GM08714 (cell line): ENCODE measurements at regions not wholly inside any gene's neighbourhood (a gene's known extent, or its start where the extent isn't known, plus 50 kb on each side); places are given as distances from the start of the nearest gene placed in this dataset.

ENCODE experiments used
- H3K4me3 ChIP-seq: fragments of 200-500 bp; sonication (Bioruptor generic); 2 replicates; pipeline ENCODE4 v1.5.1; 2014; ENCODE audit warnings: mild to moderate bottlenecking, low read length, inconsistent platforms
- ZNF274 ChIP-seq: IDR thresholded peaks from 2 replicates; pipeline ENCODE4 v1.6.1; 2012; ENCODE audit warnings: mild to moderate bottlenecking, low read depth, low read length

DNA sequence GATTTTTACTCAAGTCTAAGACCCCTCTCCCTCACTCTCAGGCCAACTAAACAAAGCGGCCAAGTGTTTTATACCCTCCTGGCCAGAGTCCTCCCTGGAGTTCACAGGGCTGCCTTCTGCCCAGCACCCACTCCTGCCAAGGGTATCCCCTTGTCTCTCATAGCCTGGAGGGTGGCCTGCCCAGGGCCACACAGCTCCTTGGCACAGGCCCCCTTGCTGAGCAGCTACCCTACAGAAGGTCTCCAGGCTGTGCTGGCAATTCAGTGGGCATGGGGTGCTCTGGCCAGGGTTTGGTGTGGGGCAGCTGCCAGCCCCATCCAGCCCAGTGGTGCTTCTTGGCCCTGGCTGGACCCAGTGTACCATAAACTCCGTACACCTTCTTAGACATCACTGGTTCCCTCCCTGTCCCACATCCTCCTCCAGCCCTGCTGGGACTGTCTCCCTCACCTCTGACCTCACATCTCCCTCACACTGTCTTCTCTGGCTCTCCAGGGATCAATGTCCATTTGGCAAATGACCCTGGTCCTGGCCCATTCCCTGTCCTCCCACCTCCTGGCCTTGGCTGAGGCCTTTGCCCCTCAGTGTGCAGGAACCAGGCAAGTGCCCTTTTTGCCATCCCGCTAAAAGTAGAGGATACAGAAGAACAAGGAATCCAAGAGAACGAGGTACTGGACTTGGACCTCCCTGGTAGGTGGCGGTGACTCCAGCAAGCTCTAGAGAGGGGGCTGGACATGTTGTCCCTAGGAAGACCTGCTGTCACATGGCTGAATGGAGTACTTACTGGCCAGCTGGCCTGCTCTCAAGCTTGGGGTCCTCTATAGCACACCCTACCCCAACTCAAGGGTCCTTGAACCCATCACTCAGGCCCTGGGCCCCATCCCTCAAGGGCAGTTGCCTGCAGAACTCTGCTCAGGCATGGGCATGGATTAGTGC lies 50.0 kb upstream of the TRPM1 start:
- no peak for TF ChIP-seq ZNF274
- H3K4me3 ChIP-seq, result no peak overlapping the region

DNA sequence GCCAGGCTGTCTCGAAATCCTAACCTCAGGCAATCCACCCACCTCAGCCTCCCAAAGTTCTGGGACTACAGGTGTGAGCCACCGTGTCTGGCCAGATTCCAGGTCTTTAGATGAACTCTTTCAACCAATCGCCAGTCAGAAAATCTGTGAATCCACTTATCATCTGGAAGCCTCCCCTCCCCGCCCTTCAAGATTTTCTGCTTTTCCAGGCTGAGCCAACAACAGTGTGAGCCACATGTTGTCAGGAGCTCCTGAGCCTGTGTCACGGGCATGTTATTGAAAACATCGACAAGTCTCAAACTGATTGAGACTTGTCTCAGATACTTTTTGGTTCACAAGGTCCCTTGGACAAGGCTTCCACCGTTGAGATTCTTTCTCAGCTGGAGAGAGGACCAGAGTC lies 52.0 kb upstream of the TRPM1 start:
- H3K4me3 ChIP-seq, result no peak overlapping the region
- TF ChIP-seq ZNF274, result no peak

DNA sequence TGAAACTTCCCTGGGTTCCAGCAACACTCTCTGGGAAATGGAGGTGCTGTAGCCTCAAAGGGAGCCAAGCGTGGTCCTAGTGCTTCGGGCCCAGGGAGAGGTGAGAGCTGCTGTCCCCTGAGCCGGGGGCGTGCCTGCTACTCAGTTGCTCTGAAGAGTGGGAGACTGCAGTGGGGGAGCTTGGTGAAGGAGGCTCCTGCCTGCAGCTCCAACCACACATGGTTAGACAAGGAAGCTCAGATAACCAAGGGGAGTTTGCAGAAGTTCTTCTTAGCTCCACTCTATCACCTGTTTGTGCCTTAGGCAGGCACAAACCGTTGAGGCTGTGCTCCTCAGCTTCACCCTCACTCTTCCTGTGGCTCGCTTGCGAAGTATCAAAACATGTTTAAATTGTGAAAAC lies 53.6 kb upstream of the TRPM1 start:
- TF ChIP-seq ZNF274, result no peak

DNA sequence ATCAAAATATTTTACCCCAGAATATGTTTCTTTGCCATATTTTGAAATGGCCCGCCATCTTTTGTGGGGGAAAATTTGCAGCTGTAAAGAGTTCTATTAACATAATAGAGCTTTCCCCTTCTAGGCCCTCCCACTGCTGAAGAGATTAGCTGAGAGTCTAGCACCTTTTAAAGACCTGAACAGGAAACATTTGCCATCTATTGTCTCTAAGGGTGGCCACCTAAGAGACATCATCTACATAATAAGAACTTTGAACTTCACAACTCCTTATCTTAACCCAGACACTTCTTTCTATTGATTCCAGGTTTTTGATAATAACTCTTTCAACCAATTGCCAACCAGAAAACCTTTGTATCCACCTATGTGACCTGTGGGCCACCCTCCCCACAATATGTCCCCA lies 54.7 kb upstream of the TRPM1 start:
- TF ChIP-seq ZNF274, result no peak
- no peak overlapping the region for H3K4me3 ChIP-seq

More for the DNA sequence above, 53.6 kb upstream of the TRPM1 start:
- no peak overlapping the region for H3K4me3 ChIP-seq

DNA sequence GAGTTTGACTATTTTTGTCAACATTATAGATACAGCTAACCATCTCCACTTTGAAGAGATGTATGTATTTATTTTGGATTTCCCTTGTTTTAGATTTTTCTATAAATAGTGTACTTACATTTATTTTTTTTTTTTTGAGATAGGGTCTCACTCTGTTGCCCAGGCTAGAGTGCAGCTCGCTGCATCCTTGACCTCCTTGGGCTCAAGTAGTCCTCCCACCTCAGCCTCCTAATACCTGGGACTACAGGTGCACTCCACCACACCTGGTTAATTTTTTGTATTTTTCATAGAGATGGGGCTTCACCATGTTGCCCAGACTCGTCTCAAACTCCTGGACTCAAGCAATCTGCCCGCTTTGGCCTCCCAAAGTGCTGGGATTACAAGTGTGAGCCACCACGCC lies 55.3 kb upstream of the TRPM1 start:
- no peak overlapping the region for H3K4me3 ChIP-seq
- TF ChIP-seq ZNF274, result no peak

DNA sequence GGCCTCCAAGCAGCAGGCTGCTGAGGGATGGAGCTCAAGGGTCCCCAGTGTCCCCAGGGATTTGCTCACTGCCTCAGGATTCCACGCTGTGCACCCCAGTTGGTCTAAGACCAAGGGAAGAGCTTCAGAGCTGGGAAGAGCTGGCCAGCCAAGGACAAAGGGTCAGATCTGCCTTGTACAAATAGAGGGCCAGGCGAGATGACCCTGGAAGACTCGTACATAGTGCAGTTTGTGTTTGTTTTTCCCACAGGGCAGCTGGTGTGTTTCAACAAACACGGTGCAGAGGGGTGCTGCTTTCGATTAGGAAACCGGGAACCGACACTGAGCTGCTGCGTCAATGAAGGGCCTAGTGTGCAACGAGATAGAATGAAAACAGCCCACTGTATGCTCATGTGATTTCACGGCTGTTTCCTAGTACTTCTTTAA lies 56.1 kb upstream of the TRPM1 start:
- H3K4me3 ChIP-seq, result no peak overlapping the region
- TF ChIP-seq ZNF274, result no peak

DNA sequence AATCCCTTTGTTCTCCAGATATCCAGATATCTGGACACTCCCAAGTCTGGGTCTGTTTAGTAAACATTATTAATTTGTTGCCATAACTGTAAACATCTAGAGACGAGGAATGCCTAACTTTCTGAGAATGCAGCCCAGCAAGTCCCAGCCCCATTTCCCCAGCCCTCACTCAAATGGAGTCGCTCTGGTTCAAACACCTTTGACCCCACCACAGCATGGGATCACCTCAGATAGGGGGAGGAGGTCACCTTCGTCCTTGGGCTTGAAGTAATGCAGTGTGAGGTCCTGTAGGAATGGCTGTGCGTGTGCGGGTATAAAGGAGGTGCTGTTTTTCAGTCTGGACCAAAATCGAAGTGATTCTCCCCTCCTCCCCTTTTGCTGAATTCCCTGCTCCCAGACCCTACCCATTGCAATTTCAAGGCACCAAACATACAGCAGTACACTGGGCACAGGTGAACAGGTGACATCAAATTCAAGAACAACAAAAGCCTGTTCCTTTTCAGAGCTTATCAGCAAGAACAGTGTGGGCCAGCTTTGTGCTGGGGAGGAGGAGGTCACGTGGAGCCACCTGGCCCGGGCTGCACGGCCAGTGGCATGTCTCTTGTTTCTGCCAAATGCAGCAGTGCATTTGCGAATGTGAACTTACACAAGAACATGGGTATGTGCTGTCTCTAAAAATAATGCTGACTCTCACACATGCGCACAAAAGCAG lies 57.5 kb upstream of the TRPM1 start:
- no peak for TF ChIP-seq ZNF274

DNA sequence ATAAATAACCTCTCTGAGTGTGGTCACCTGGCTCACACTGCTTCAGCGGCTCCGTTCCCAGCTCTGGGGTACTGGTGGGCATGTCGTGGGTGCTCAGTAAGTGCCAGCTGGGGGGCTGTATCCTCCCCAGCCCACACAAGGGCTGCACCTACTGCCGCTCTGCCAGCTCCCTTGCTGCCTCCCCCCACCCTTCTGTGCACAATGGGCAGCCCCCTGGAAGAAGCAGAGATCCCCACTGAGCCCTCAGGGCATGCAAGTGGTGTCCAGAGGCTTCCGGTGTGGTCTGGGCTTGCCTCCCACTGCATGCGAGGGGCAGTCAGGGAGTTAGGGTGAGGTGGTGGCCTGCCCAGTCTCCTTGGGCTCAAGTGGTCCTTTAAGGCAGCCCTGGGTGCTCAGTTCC lies 58.3 kb upstream of the TRPM1 start:
- TF ChIP-seq ZNF274, result no peak
- H3K4me3 ChIP-seq, result no peak overlapping the region

More for the DNA sequence above, 57.5 kb upstream of the TRPM1 start:
- no peak overlapping the region for H3K4me3 ChIP-seq

DNA sequence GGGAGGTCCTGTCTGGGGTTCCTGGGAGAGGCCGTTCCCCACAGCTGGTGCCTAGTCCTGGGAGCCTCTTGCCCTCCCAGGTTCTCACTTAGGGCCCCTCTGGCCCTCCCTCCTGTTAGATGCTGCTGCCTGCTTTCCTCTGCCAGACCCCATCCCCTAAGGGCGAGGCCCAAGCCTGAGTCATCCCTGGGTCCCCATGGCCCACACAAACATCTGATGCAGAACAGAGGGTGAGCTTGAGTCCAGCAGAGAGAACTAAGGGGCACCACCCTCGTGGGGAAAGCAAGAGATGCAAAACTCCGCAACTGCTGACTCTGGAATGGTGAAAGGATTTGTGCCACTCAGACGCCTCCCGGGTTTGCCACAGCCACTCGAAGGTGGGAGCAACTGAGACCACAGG lies 58.8 kb upstream of the TRPM1 start:
- no peak for TF ChIP-seq ZNF274
- no peak overlapping the region for H3K4me3 ChIP-seq

DNA sequence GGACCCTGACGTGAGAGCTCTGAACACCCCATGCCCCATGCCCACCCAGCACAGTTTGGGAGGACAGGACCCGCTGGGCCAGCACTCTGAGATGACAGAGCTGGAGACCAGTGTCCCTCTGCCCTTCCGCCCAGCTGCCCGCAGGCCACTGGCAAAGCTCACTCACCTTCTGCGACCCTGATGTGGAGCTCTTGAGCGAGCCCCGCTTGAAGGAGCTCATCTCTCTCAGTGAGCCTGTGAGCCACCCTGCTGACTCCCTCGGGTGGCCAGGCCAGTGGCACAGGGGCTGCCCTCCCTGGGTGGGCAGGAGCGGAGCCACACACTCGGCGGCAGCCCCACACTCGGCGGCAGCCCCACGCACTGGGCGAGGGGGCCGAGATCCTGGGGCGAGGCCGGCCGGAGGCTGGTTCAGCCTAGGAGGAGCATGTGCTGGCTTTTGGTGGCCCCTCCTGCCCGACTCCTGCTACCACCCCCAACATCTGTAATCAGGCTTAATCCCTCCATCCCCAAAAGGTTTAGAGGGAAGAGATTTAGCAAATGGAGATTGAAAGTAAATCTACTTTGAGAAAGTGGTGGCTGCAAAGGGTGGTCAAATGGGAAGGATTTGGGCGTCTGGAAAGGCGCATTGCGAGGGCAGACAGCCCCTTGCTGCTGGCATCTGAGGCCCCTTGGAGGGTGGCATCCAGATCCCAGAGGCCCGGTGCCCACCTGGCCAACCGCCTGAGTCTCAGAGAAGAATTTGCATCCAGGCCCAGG lies 59.4 kb upstream of the TRPM1 start:
- H3K4me3 ChIP-seq, result no peak overlapping the region
- TF ChIP-seq ZNF274, result no peak

DNA sequence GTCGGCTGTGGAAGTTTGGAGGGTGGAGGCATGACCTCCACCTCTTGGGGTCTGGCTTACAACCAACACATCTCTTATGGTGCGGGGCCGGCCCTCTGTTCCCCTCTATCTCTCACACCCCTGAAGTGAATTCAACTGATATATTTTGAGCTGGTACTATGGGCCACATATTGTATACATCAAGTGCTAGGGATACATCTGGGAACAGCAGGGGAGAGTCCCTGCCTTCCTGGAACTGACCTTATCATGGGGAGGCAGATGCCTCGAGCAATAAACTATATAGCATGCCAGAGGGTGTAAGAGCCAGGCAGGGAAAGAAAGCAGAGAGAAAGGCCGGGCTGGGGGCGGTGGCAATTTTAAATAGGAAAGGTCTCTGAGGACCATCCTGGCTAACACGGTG lies 60.4 kb upstream of the TRPM1 start:
- no peak for TF ChIP-seq ZNF274
- no peak overlapping the region for H3K4me3 ChIP-seq

DNA sequence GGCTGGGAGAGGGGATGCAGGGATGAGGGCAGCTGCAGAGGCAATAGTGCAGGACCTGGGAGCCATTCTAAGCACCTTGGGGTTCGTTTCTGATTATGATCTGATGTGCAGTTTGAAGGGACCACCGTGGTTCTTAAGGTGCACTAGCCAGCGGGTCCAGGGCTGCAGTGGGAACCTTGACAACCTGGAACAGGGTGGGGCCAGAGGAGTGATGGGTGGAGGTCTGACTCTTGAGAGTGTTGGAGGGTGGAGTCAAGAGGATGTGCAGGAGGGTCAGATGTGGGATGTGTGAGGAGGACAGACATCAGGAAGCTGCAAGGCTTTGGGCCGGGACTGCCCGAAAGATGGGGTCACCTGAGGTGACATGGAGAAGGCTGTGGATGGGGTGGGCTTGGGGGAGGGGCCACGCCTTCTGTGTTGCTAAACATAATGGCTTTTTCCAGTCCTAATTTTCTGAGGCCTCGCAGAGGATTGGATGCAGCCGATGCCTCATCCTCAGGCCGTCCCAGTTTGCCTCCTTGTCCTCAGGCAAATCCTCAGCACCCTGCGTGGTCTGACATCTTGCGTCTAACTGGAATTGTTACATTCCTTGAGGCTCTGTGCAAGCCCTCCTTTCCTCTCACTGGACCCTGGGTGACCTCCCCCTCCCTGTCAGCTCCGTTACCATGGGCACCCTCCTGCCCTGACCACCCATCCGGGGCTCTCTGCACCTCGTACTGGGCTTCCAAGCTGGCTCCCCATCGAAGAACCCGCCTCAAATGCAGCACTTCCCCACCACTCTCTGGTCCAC lies 61.4 kb upstream of the TRPM1 start:
- no peak overlapping the region for H3K4me3 ChIP-seq
- no peak for TF ChIP-seq ZNF274

DNA sequence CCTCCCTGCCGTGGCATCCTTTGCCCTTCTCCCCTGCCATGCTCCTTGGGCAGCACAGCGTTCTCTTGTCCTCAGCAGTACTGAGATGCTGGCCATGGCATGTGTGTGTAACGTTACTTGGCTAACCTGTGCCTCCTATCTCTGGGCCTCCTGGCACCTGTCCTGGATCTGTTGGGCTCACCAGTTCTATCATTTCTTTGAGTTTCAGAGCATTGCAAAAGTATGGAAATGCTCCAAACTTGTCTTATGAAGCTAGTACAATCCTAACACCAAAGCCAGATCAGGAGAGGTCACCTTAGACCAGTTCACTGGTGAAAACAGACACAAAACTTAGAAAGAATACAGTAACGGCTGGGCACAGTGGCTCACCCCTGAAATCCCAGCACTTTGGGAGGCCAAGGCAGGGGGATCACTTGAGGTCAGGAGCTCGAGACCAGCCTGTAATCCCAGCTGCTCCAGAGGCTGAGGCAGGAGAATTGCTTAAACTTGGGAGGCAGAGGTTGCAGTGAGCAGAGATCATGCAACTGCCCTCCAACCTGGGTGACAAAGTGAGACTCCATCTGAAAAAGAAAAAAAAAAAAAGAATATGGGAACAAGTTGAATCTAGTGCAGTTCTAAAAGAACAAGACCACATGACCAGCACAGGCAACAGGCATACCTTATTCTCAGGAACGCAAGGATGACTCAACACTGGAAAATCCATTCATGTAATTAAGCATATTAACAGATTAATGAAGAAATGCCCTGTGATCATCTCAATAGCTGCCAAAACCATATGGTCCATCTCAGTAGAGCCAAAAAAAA lies 62.4 kb upstream of the TRPM1 start:
- no peak for TF ChIP-seq ZNF274
- no peak overlapping the region for H3K4me3 ChIP-seq
